ENCODE measurements at regions not wholly inside any gene's neighbourhood (a gene's known extent, or its start where the extent isn't known, plus 50 kb on each side); places are given as distances from the start of the nearest gene placed in this dataset.

DNA sequence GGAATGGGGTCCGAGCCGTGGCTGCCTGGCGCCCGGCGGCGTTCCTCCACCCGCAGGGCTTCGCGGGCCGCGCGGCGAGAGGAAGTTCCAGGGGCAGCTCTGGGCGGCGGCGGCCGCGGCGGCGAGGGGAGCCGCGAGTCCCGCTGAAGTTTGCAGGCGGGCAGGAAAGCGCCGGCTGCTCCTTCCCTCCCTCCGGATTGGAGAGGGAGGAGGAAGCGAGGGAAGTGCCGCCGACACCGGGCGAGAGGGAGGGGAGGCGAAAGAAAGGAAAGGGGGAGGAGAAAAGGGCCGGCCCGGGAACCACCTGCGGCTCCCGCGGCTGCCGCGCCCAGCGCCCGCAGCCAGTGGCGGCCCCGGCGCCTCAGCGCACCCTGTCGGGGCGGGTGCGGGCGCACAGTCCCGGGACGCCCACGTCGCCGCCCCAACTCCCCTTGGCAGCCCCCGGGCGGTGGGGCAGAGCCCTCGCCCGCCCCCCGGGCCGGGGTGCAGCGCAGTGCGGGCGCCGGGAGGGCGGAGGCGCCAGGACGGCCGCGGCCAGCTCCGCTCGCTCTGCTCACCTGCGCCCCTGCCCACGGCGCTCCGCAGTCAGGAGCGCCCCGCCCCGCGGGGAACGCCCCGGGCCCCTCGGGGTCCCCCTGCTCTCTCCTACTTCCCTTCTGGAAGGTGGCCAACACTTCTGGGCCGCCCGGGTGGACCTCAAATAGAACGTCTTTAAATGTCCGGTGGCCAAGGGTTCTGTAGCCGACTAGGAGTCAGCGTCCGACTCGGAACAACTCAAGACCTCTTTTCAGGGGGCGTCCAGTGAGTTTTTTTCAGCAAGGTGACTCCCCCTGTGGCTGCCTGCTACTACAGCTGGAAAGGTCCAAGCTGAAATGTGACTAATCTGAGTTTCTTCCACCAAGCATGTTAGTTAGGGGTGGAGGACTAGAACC lies 80.3 kb upstream of the CCDC28A start:
- TF ChIP-seq POLR2AphosphoS5 (IDR thresholded peaks at IDR 0.05; ENCODE audit: low read depth) (peak; percentile 50), ZNF462 (CRISPR knock-in tag; IDR thresholded peaks at IDR 0.05) (no peak)
- TF ChIP-seq, protein P1, sequence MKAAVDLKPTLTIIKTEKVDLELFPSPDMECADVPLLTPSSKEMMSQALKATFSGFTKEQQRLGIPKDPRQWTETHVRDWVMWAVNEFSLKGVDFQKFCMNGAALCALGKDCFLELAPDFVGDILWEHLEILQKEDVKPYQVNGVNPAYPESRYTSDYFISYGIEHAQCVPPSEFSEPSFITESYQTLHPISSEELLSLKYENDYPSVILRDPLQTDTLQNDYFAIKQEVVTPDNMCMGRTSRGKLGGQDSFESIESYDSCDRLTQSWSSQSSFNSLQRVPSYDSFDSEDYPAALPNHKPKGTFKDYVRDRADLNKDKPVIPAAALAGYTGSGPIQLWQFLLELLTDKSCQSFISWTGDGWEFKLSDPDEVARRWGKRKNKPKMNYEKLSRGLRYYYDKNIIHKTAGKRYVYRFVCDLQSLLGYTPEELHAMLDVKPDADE (IDR thresholded peaks at IDR 0.05): no peak
- Histone ChIP-seq H3F3A (replicated peaks; ENCODE audit: low read depth) (no peaks in the 10 kb centered on the region), H3K36me3 (ENCODE audit: insufficient read depth) (no peaks in the 10 kb centered on the region), H4K20me1 (replicated peaks; ENCODE audit: insufficient read depth) (no peaks in the 10 kb centered on the region), H3K27ac (ENCODE audit: low read depth) (peak overlapping the region; percentile 81), H3K4me3 (peak overlapping the region; percentile 96), H2AFZ (peak overlapping the region; percentile 98), H3K79me2 (replicated peaks; ENCODE audit: insufficient read depth) (peaks cover 35% of the 10 kb centered on the region), H3K4me2 (peak overlapping the region; percentile 74), H3K9me2 (ENCODE audit: insufficient read depth) (no peaks in the 10 kb centered on the region), H3K27me3 (ENCODE audit: insufficient read depth) (peaks cover 9% of the 10 kb centered on the region; the same call in 1 of the 2 replicates), H3K4me1 (ENCODE audit: insufficient read depth) (peaks cover 6% of the 10 kb centered on the region)
- Mint-ChIP-seq H3K4me1 (peaks cover 26% of the 10 kb centered on the region), H3K27me3 (ENCODE audit: insufficient read depth, low read depth, poor library complexity) (peaks cover 10% of the 10 kb centered on the region), H3K9me3 (no peaks in the 10 kb centered on the region), H3K4me3 (peak overlapping the region; percentile 91), H3K27ac (peak overlapping the region; percentile 64; the same call in 1 of the 2 replicates), H3K36me3 (ENCODE audit: low read depth) (peaks cover 5% of the 10 kb centered on the region; the same call in 1 of the 3 replicates)
- DNase-seq (ENCODE audit: low spot score) (peak; percentile 91), ATAC-seq (peak; percentile 65)

All from GM23338 (cell line).